ACC112 (cell line): ENCODE measurements at regions not wholly inside any gene's neighbourhood (a gene's known extent, or its start where the extent isn't known, plus 50 kb on each side); places are given as distances from the start of the nearest gene placed in this dataset.

ENCODE experiments used
- H2AFZ ChIP-seq: fragments of 200-600 bp; sonication (generic); one replicate; pipeline ENCODE4 v1.6.0; 2017; ENCODE audit warnings: antibody characterized with exemption, low read length; ENCODE audit not compliant: unreplicated experiment
- H3K27ac ChIP-seq: fragments of 200-600 bp; sonication (generic); 2 replicates; pipeline ENCODE4 v1.5.1; 2014; ENCODE audit warnings: low read depth, mild to moderate bottlenecking, antibody characterized with exemption, low read length, moderate library complexity
- H3K27me3 ChIP-seq: fragments of 200-600 bp; sonication (generic); 2 replicates; pipeline ENCODE4 v1.6.1; 2014; ENCODE audit warnings: mild to moderate bottlenecking, antibody characterized with exemption, low read length, moderate library complexity, mixed read lengths; ENCODE audit not compliant: insufficient read depth
- H3K36me3 ChIP-seq: fragments of 200-600 bp; sonication (generic); 2 replicates; pipeline ENCODE4 v1.6.1; 2016; ENCODE audit warnings: mild to moderate bottlenecking, antibody characterized with exemption, low read length, moderate library complexity, mixed read lengths; ENCODE audit not compliant: insufficient read depth
- H3K4me1 ChIP-seq: fragments of 200-600 bp; sonication (generic); one replicate; pipeline ENCODE4 v1.6.1; 2016; ENCODE audit warnings: low read length, mixed read lengths; ENCODE audit not compliant: insufficient read depth, unreplicated experiment, control insufficient read depth
- H3K4me3 ChIP-seq: fragments of 200-600 bp; sonication (generic); 2 replicates; pipeline ENCODE4 v1.5.1; 2014; ENCODE audit warnings: mild to moderate bottlenecking, low read depth, low read length
- H3K79me2 ChIP-seq: fragments of 200-600 bp; sonication (generic); one replicate; pipeline ENCODE4 v1.6.0; 2016; ENCODE audit warnings: low read length; ENCODE audit not compliant: control insufficient read depth, unreplicated experiment, insufficient read depth

GRCh38 chrX:69226459-69227158 is 61.4 kb upstream of the PJA1 start:
- H3K4me3 ChIP-seq: no peak overlapping the region
- no peaks in the 10 kb centered on the region for H3K36me3 ChIP-seq
- H3K27me3 ChIP-seq: no peaks in the 10 kb centered on the region
- H3K4me1 ChIP-seq: peaks cover 8% of the 10 kb centered on the region
- no peak overlapping the region for H2AFZ ChIP-seq
- H3K79me2 ChIP-seq: no peaks in the 10 kb centered on the region
- H3K27ac ChIP-seq: no peak overlapping the region

DNA sequence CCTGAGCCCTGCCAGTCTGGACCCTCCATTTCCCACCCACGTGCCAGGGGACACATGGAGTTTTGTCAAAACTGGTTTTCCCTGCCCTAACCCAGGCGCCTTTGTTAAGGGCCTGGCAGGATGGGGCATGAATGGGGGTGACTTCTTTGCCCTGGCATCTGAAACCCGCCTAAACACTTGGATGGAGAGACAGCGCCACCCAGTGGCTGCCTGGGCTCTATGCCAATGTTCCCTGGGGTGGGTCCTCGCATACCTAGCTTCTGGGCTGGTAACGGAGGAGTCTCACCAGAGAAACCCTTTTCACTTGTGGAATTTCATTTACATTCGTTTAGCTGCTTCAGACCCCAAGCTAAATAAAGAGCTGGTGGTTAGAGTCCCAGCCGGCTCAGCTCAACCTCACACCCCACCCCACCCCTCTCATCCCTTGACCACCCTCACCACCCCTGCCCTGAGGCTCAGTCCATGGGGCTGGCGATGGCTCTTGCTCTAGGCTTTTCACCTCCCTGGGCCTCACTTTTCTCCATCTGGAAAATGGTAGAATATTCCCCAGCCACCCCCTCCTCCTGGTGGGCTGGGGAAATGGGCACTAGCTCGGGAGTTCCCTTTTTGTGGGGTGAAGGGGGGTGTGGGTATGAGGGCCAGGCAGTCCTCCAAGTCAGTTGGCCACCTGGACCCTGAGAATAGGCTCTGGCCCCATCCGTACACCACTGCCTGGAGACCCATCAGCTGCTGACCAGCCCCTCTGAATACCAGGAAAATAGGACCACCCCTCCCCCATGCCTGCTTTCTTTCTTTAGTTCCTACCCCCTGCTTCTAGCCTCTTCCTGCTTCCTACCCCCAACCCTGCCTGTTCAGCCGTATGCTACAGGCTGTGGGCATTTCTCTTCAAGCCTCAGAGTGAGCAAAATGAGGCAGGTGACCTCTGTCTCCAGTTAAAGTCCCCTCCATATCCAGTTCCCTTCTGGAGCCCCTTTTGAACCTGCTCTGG is 57.1 kb upstream of the PJA1 start:
- Histone ChIP-seq H3K27me3 (no peaks in the 10 kb centered on the region), H3K4me1 (no peaks in the 10 kb centered on the region), H3K79me2 (no peaks in the 10 kb centered on the region), H3K27ac (no peak overlapping the region), H3K36me3 (no peaks in the 10 kb centered on the region), H3K4me3 (no peak overlapping the region), H2AFZ (no peak overlapping the region)

DNA sequence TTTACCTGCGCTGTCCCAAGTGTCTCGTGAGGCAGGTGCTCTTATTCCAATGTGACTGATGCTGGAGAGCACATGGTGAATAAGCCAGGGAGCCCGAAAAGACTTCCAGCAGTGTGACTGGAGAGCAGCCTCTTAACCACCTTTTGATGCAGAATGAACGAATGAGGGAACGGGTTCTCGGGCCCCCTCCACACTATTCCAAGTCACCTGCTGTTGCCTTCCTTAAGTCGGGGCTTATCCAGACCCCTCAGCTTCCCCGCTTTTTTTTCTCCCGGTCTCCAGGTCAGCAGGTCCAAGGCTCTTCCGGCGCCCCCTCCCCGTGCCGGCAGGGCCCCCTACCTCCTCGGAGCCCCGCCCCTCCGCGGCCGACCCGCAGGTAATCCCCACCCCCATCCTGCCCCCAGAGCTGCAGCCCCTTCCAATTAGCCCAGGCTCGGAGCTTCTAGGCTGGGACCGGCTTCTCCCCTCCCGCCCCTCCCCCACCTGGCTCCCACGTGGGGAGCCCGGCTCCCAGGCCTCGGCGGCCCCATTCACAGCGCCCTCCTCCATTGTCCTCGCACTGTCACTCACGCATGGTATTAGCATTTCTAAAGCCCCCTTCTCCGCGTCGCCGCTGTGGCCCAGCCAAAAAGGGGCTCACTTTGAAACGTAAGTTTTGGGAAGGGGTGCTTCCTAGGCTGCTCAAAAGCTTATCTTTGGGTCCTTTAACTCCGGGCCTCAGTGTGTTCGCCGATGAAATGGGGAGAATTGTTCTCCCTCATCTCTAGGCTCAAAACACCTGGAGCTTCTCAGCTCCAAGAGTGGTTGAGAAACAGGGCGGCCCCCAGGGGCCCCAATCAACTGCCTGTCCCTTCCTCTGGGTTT is 56.2 kb upstream of the PJA1 start:
- Histone ChIP-seq H3K27me3 (no peaks in the 10 kb centered on the region), H3K4me3 (no peak overlapping the region), H3K79me2 (no peaks in the 10 kb centered on the region), H3K27ac (no peak overlapping the region), H3K36me3 (no peaks in the 10 kb centered on the region), H2AFZ (no peak overlapping the region), H3K4me1 (no peaks in the 10 kb centered on the region)

DNA sequence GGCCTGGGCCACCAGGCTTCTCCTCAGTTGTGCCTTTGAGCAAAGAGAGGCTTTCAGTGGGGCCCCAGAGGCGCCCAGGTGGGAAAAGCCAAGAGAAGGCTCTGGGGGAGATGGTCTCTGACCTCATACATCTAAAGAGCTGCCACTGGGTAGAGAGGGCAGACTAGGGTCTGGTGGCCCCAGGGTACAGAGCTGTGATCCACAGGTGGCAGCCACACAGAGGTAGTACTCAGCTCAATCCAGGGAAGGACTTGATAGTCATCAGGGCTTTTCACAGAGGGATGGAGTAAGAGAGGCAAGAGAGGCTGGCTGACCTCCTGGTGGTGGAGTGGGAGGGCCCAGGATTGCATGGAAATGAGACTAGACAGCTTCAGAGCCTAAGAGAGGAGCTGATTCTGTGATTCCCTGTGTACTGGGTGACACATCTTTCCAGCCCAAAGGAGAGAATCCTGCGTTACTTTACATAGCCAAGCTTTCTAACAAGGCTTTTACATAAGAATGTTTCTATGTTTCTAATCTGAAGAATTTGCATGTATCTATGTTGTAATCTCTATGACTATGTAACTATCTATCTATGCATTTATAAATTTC is 53.2 kb upstream of the PJA1 start:
- no peak overlapping the region for H3K27ac ChIP-seq
- H3K79me2 ChIP-seq: no peaks in the 10 kb centered on the region
- H3K4me1 ChIP-seq: no peaks in the 10 kb centered on the region
- H2AFZ ChIP-seq: no peak overlapping the region
- H3K27me3 ChIP-seq: no peaks in the 10 kb centered on the region
- H3K36me3 ChIP-seq: no peaks in the 10 kb centered on the region
- H3K4me3 ChIP-seq: no peak overlapping the region

DNA sequence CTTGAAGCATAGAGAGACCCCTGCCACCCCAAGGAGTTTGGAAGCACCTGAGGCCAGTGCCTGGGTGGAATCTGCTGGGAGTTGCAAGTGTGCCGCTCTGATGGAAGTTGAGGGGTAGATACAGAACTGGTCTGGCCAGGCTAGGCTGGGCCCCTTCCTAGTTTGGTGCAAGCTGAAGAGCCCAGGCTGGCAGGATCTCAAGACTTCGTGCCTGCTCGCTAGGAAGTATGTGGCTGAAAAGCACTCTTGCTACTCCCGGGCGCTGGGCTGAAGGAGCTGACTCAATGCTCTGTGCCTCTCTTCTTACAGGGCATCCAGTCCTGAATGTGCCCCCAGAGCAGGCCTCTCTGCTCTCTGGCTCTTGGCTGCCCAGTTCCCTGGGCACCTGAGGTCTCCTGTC is 51.7 kb upstream of the PJA1 start:
- no peaks in the 10 kb centered on the region for H3K4me1 ChIP-seq
- no peaks in the 10 kb centered on the region for H3K79me2 ChIP-seq
- H3K27ac ChIP-seq: no peak overlapping the region
- no peaks in the 10 kb centered on the region for H3K36me3 ChIP-seq
- H3K4me3 ChIP-seq: no peak overlapping the region
- no peaks in the 10 kb centered on the region for H3K27me3 ChIP-seq
- no peak overlapping the region for H2AFZ ChIP-seq

GRCh38 chrX:69216446-69216845 is 51.2 kb upstream of the PJA1 start:
- Histone ChIP-seq H3K4me3 (no peak overlapping the region), H3K4me1 (no peaks in the 10 kb centered on the region), H2AFZ (no peak overlapping the region), H3K79me2 (no peaks in the 10 kb centered on the region), H3K36me3 (no peaks in the 10 kb centered on the region), H3K27ac (no peak overlapping the region), H3K27me3 (no peaks in the 10 kb centered on the region)

GRCh38 chrX:69215161-69215875 is 50.1 kb upstream of the PJA1 start:
- H3K36me3 ChIP-seq: no peaks in the 10 kb centered on the region
- H3K27ac ChIP-seq: no peak overlapping the region
- H3K79me2 ChIP-seq: no peaks in the 10 kb centered on the region
- no peaks in the 10 kb centered on the region for H3K4me1 ChIP-seq
- H2AFZ ChIP-seq: no peak overlapping the region
- no peak overlapping the region for H3K4me3 ChIP-seq
- H3K27me3 ChIP-seq: no peaks in the 10 kb centered on the region
